Mesendoderm (in vitro differentiated cells): ENCODE measurements at regions not wholly inside any gene's neighbourhood (a gene's known extent, or its start where the extent isn't known, plus 50 kb on each side); places are given as distances from the start of the nearest gene placed in this dataset.

Source experiments
- DNase-seq: peaks from one replicate; pipeline ENCODE4 v3.0.0; 2013
- H2AK5ac ChIP-seq: 2 replicates; pipeline ENCODE4 v1.6.1; 2013; ENCODE audit warnings: low read length, inconsistent platforms
- H2BK120ac ChIP-seq: 2 replicates; pipeline ENCODE4 v1.6.1; 2013; ENCODE audit warnings: low read depth, mild to moderate bottlenecking, low read length, moderate library complexity, mixed read lengths
- H2BK15ac ChIP-seq: replicated peaks from 2 replicates; pipeline ENCODE4 v1.6.1; 2013; ENCODE audit warnings: low read depth, mild to moderate bottlenecking, moderate library complexity
- H2BK5ac ChIP-seq: 2 replicates; pipeline ENCODE4 v1.6.1; 2013; ENCODE audit warnings: low read length, inconsistent platforms
- H3K18ac ChIP-seq: 2 replicates; pipeline ENCODE4 v1.6.1; 2013; ENCODE audit warnings: mild to moderate bottlenecking, low read length, mixed read lengths
- H3K23ac ChIP-seq: one replicate; pipeline ENCODE4 v1.6.1; 2013; ENCODE audit warnings: low read length
- H3K27ac ChIP-seq: 2 replicates; pipeline ENCODE4 v1.5.1; 2013; ENCODE audit warnings: low read depth, mild to moderate bottlenecking, inconsistent platforms, low read length, moderate library complexity
- H3K27me3 ChIP-seq: 2 replicates; pipeline ENCODE4 v1.6.1; 2013; ENCODE audit warnings: low read length, control low read depth, mild to moderate bottlenecking, inconsistent platforms; ENCODE audit not compliant: insufficient read depth, poor library complexity
- H3K36me3 ChIP-seq: 2 replicates; pipeline ENCODE4 v1.6.1; 2013; ENCODE audit warnings: low read length, inconsistent platforms; ENCODE audit not compliant: control insufficient read depth, insufficient read depth
- H3K4ac ChIP-seq: one replicate; pipeline ENCODE4 v1.6.1; 2013; ENCODE audit warnings: low read depth, mild to moderate bottlenecking, low read length, moderate library complexity
- H3K4me1 ChIP-seq: 2 replicates; pipeline ENCODE4 v1.6.1; 2013; ENCODE audit warnings: low read depth, low read length, inconsistent platforms; ENCODE audit not compliant: control insufficient read depth
- H3K4me2 ChIP-seq: 2 replicates; pipeline ENCODE4 v1.6.1; 2013; ENCODE audit warnings: low read length
- H3K4me3 ChIP-seq: 2 replicates; pipeline ENCODE4 v1.5.1; 2013; ENCODE audit warnings: mild to moderate bottlenecking, low read length
- H3K56ac ChIP-seq: one replicate; pipeline ENCODE4 v1.6.1; 2013; ENCODE audit warnings: low read length
- H3K79me1 ChIP-seq: 2 replicates; pipeline ENCODE4 v1.6.1; 2013; ENCODE audit warnings: low read length, inconsistent platforms
- H3K79me2 ChIP-seq: 2 replicates; pipeline ENCODE4 v1.6.1; 2013; ENCODE audit warnings: mild to moderate bottlenecking, low read length; ENCODE audit not compliant: control insufficient read depth, insufficient read depth
- H3K9ac ChIP-seq: 2 replicates; pipeline ENCODE4 v1.6.1; 2013; ENCODE audit warnings: low read length, inconsistent platforms
- H4K5ac ChIP-seq: one replicate; pipeline ENCODE4 v1.6.1; 2013; ENCODE audit warnings: low read length
- H4K8ac ChIP-seq: one replicate; pipeline ENCODE4 v1.6.1; 2013; ENCODE audit warnings: low read depth, mild to moderate bottlenecking, control low read depth, low read length, moderate library complexity
- WGBS: extraction: QIAGEN DNeasy Blood & Tissue Kit; methylation state at CpG from one replicate; pipeline ENCODE4 v1.1.7; 2013; ENCODE audit warnings: low lambda C conversion rate, missing lambda C conversion rate; ENCODE audit not compliant: insufficient coverage; ENCODE audit errors: extremely low coverage; 5-methylcytosine and 5-hydroxymethylcytosine counted together

GRCh38 chr2:8510519-8510918 lies 171.3 kb upstream of the ID2 start:
- H3K27me3 ChIP-seq: no peaks in the 10 kb centered on the region
- H3K27ac ChIP-seq: no peak overlapping the region
- no peak overlapping the region for H3K4me3 ChIP-seq
- no peak overlapping the region for H3K9ac ChIP-seq
- no peak overlapping the region for H3K23ac ChIP-seq
- no peak overlapping the region for H2BK15ac ChIP-seq
- H2AK5ac ChIP-seq: no peak overlapping the region
- no peak overlapping the region for H3K4ac ChIP-seq
- H3K36me3 ChIP-seq: no peaks in the 10 kb centered on the region
- no peak overlapping the region for H2BK5ac ChIP-seq
- H4K8ac ChIP-seq: no peak overlapping the region
- no peak overlapping the region for H4K5ac ChIP-seq
- no peak overlapping the region for H2BK120ac ChIP-seq
- no peak overlapping the region for H3K18ac ChIP-seq
- H3K4me1 ChIP-seq: no peaks in the 10 kb centered on the region
- no CpG with 5 or more reads among the region's 3 CpGs for WGBS
- no peak for DNase-seq
- H3K79me2 ChIP-seq: no peaks in the 10 kb centered on the region
- H3K56ac ChIP-seq: no peak overlapping the region
- H3K4me2 ChIP-seq: no peak overlapping the region
- no peaks in the 10 kb centered on the region for H3K79me1 ChIP-seq

DNA sequence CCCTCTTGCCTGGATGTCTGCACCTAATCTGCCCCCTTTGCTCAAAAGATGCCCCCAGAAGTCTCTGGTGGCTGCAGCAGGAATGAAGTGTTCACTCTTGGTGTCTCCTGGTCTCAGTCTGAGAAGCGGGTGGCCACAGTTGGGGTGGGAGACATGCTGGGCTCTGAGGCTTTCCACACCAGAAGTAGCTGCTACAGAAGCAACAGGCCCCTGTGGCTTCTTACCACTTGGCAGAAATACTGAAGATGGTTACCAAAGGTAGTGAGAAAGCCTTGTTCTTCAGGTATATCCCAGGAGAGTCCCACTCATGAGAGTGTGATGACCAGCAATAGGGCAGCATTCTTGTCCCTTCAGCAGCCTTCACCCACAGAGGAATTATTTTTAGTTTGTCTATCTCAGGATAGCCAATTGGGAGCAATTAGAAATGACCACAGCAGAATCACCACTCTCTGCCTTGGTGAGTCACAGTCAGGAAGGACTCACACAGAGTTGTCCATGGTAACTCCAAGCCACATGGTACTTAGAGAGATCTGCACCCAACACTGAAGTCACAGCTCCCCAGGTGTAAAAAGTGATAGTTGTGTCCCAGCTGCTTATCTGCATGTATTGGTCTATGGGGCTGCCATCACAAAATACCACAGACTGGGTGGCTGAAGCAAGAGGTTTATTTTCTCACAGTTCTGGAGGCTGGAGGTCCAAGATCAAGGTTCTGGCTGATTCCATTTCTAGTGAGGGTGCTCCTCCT lies 169.8 kb upstream of the ID2 start:
- DNase-seq: no peak
- Histone ChIP-seq H3K4me3 (no peak overlapping the region), H3K79me2 (no peaks in the 10 kb centered on the region), H3K4me2 (no peak overlapping the region), H3K4me1 (no peaks in the 10 kb centered on the region), H3K18ac (no peak overlapping the region), H3K27ac (no peak overlapping the region), H3K79me1 (no peaks in the 10 kb centered on the region), H3K27me3 (no peaks in the 10 kb centered on the region), H2BK5ac (no peak overlapping the region), H2BK120ac (no peak overlapping the region), H4K8ac (no peak overlapping the region), H4K5ac (no peak overlapping the region), H2BK15ac (no peak overlapping the region), H3K36me3 (no peaks in the 10 kb centered on the region), H3K9ac (no peak overlapping the region), H3K23ac (no peak overlapping the region), H3K4ac (no peak overlapping the region), H3K56ac (no peak overlapping the region), H2AK5ac (no peak overlapping the region)
- no CpG with 5 or more reads among the region's 1 CpG for WGBS

DNA sequence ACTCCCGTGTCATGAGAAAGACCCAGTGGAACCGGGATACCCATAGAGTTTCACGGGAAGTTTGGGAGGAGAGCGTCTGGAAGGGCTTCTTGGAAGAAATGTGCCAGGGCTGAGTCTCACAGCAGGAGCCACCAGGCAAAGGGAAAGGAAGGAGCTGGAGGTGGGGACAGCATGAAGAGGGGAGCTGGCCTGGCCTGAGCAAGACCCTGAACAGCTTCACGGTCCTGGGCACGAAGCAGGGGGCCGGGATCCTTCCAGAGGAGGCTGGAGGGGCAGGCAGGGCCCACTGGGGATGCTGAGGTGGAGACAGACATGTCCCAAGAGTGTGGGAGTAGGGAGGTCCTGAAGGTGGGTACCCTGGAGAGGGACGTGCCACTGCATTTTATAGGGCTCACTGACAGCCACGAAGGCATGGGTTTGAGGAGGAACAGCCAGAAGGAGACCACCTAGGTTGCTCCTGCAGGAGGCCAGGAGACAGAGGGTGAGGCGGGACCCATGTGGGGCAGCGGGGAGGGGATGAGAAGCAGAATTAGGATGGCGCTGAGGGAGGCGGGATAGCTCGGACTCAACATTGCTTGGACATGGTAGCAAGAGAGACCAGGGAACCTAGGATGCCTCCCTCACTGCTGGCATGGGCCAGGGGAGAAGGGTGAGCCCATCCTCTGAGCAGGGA lies 168.1 kb upstream of the ID2 start:
- no peak overlapping the region for H3K27ac ChIP-seq
- H3K18ac ChIP-seq: no peak overlapping the region
- H2AK5ac ChIP-seq: no peak overlapping the region
- no peaks in the 10 kb centered on the region for H3K27me3 ChIP-seq
- H2BK5ac ChIP-seq: no peak overlapping the region
- no peak overlapping the region for H2BK120ac ChIP-seq
- no peak overlapping the region for H3K4me2 ChIP-seq
- DNase-seq: no peak
- H3K79me1 ChIP-seq: no peaks in the 10 kb centered on the region
- no peaks in the 10 kb centered on the region for H3K4me1 ChIP-seq
- no peak overlapping the region for H2BK15ac ChIP-seq
- H4K5ac ChIP-seq: no peak overlapping the region
- no peak overlapping the region for H3K9ac ChIP-seq
- no peak overlapping the region for H4K8ac ChIP-seq
- no peaks in the 10 kb centered on the region for H3K36me3 ChIP-seq
- H3K4ac ChIP-seq: no peak overlapping the region
- WGBS: no CpG with 5 or more reads among the region's 14 CpGs
- H3K23ac ChIP-seq: no peak overlapping the region
- H3K4me3 ChIP-seq: no peak overlapping the region
- no peak overlapping the region for H3K56ac ChIP-seq
- no peaks in the 10 kb centered on the region for H3K79me2 ChIP-seq

GRCh38 chr2:8514274-8514662 lies 167.6 kb upstream of the ID2 start:
- Histone ChIP-seq H3K27ac (no peak overlapping the region), H2AK5ac (no peak overlapping the region), H3K4ac (no peak overlapping the region), H3K36me3 (no peaks in the 10 kb centered on the region), H3K9ac (no peak overlapping the region), H3K23ac (no peak overlapping the region), H3K18ac (no peak overlapping the region), H3K4me3 (no peak overlapping the region), H4K8ac (no peak overlapping the region), H3K4me2 (no peak overlapping the region), H3K56ac (no peak overlapping the region), H3K79me2 (no peaks in the 10 kb centered on the region), H3K27me3 (no peaks in the 10 kb centered on the region), H3K79me1 (no peaks in the 10 kb centered on the region), H3K4me1 (no peaks in the 10 kb centered on the region), H2BK15ac (no peak overlapping the region), H2BK120ac (no peak overlapping the region), H2BK5ac (no peak overlapping the region), H4K5ac (no peak overlapping the region)
- no CpG with 5 or more reads among the region's 4 CpGs for WGBS
- DNase-seq: no peak

DNA sequence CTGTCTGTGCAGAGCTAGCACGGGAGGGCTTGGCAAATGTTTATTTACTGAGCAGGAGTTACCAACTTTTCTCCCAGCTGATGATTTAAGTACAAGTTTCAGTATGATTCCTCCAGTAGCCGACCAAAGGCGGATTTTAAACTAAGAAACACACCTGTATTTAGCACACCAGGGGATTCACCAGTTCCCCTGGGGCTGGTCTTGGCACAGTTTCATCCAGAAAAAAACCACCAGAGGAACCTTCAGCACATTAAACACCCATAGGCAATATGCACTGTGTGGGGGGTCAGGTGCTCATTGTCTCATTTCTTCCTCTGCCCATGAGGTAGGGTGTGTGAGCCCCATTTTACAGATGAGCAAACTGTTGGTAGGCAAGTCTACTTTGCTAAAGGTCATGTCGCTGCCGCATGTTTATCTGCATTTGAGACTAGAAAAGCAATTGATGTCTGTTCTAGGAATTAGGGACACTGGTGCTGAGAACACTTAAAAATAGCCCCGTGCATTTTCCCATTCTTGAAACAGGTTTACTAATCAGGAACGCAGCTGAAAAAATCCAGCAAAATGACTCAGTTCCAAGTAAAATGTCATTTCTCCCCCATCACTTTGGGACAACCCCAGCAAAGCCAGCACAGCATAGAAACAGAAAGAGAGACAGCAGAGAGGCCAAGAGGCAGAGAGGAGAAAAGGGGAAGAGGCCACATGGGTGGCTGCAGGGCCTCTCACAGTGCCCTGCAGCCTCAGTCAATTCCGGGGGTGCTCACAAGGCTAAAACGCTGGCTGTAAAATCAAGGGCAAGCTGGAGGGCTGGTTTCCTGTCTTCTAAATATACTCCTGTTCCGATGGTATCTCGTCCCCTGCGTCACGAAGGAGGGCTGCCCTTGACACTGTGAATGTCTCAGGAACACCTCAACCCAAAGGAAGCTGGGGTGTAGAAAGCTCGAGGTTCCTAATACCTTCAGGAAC lies 166.8 kb upstream of the ID2 start:
- H3K36me3 ChIP-seq: no peaks in the 10 kb centered on the region
- H3K79me2 ChIP-seq: no peaks in the 10 kb centered on the region
- H2BK5ac ChIP-seq: no peak overlapping the region
- no peaks in the 10 kb centered on the region for H3K4me1 ChIP-seq
- no CpG with 5 or more reads among the region's 14 CpGs for WGBS
- H3K18ac ChIP-seq: no peak overlapping the region
- H4K5ac ChIP-seq: no peak overlapping the region
- H3K27me3 ChIP-seq: no peaks in the 10 kb centered on the region
- no peak for DNase-seq
- no peak overlapping the region for H3K9ac ChIP-seq
- no peak overlapping the region for H3K4me3 ChIP-seq
- no peak overlapping the region for H3K56ac ChIP-seq
- H3K4ac ChIP-seq: no peak overlapping the region
- no peaks in the 10 kb centered on the region for H3K79me1 ChIP-seq
- no peak overlapping the region for H2BK120ac ChIP-seq
- H2AK5ac ChIP-seq: no peak overlapping the region
- no peak overlapping the region for H2BK15ac ChIP-seq
- H3K27ac ChIP-seq: no peak overlapping the region
- no peak overlapping the region for H3K4me2 ChIP-seq
- H4K8ac ChIP-seq: no peak overlapping the region
- no peak overlapping the region for H3K23ac ChIP-seq
